ENCODE measurements at regions not wholly inside any gene's neighbourhood (a gene's known extent, or its start where the extent isn't known, plus 50 kb on each side); places are given as distances from the start of the nearest gene placed in this dataset.

DNA sequence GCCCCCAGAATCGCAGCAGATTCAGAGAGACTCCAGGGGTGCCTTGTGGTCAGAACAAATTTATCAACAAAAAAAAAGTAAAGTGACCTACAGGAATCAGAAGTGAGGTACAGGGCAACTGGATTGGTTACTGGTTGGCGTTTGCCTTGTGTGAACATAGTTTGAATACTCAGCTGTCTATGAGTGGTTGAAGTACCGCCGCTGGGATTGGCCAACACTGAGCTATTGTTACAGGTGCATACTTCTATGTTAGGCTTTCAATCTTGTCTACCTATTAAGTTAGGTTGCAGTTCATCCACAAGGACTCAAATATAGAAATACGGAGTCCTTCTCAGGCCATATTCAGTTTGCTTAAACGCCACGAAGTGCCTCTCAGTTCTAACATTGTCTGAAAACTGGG lies 993.5 kb upstream of the PRKX start:
- in situ Hi-C loops (cut with MboI) (no loop called here), intact Hi-C loops (cut with micrococcal nuclease; ENCODE audit: unreplicated experiment) (no loop called here)
- H3K36me3 ChIP-seq (ENCODE audit: control insufficient read depth in 2 of 2, insufficient read depth in 2 of 2, low read length in 1 of 2): no peaks in the 10 kb centered on the region
- no peak; the same call in 2 of the 3 replicates for ATAC-seq
- H3K27me3 ChIP-seq (replicated peaks in 1 of 2; ENCODE audit: control insufficient read depth in 2 of 2, insufficient read depth in 2 of 2, low read length in 1 of 2): no peaks in the 10 kb centered on the region
- no peak for DNase-seq (ENCODE audit: low read depth, low spot score)
- ChIA-PET RAD21 (ENCODE audit: unreplicated experiment) (no interaction called here), POLR2A (no interaction called here), SMC1A (ENCODE audit: uncharacterized antibody, unreplicated experiment) (no interaction called here), CTCF (no interaction called here)
- no peak overlapping the region for H3K27ac ChIP-seq (ENCODE audit: control insufficient read depth, insufficient read depth)
- 44% methylated on average over 7 of the region's 7 CpGs for WGBS (ENCODE audit: insufficient coverage, insufficient replicate concordance, low lambda C conversion rate, missing lambda C conversion rate)
- no peaks in the 10 kb centered on the region for H3K4me1 ChIP-seq (ENCODE audit: control insufficient read depth, insufficient read depth, low read length)
- no peaks in the 10 kb centered on the region; the same call in 2 of the 3 replicates for H3K9me3 ChIP-seq (replicated peaks; ENCODE audit: control insufficient read depth, insufficient read depth, low read length)
- no peak for FAIRE-seq
- no peaks in the 10 kb centered on the region for H3K79me2 ChIP-seq (ENCODE audit: control insufficient read depth, insufficient read depth, low read length)
- H2AFZ ChIP-seq (ENCODE audit: control insufficient read depth, low read depth, low read length): no peak overlapping the region
- H3K4me3 ChIP-seq: no peak overlapping the region
- no peak overlapping the region for H3K9ac ChIP-seq (ENCODE audit: control insufficient read depth, insufficient read depth, low read length)
- TF ChIP-seq ZBTB33 (IDR thresholded peaks at IDR 0.05) (no peak), CREB1 (IDR thresholded peaks at IDR 0.05; ENCODE audit: low read depth) (no peak), MYC (IDR thresholded peaks at IDR 0.05; ENCODE audit: insufficient read depth, insufficient read length, insufficient replicate concordance, low read length, severe bottlenecking) (no peak)
- H4K20me1 ChIP-seq (ENCODE audit: control insufficient read depth, insufficient read depth): no peaks in the 10 kb centered on the region
- no peak overlapping the region for H3K4me2 ChIP-seq (ENCODE audit: control insufficient read depth, insufficient read depth)
- BruUV-seq (replicated peaks): no TSS peak

DNA sequence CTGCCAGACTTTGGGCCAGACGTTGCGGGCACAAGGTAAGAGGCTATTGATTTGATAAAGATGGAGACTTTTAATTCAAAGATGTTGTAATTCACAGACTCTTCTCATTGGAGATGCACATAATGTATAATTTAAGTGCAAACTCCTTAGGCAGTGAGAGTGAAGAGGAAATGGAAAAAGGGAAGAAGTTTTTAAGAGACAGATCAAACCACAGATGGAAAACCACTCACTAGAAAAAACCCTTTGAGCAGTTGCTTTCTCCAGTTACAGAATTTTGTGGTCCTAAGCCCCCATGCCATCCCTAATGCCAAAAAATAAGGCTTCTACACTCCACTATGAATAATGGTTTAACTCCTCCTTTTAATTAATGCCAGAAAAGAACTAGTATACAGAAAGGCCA lies 977.1 kb upstream of the PRKX start:
- WGBS (ENCODE audit: insufficient coverage, insufficient replicate concordance, low lambda C conversion rate, missing lambda C conversion rate): 88% methylated on average over 2 of the region's 2 CpGs
- Histone ChIP-seq H3K9me3 (replicated peaks; ENCODE audit: control insufficient read depth, insufficient read depth, low read length) (no peaks in the 10 kb centered on the region), H3K36me3 (ENCODE audit: control insufficient read depth in 2 of 2, insufficient read depth in 2 of 2, low read length in 1 of 2) (no peaks in the 10 kb centered on the region), H2AFZ (ENCODE audit: control insufficient read depth, low read depth, low read length) (no peak overlapping the region), H3K4me1 (ENCODE audit: control insufficient read depth, insufficient read depth, low read length) (no peaks in the 10 kb centered on the region), H4K20me1 (ENCODE audit: control insufficient read depth, insufficient read depth) (no peaks in the 10 kb centered on the region), H3K4me2 (ENCODE audit: control insufficient read depth, insufficient read depth) (no peak overlapping the region), H3K4me3 (no peak overlapping the region), H3K27ac (ENCODE audit: control insufficient read depth, insufficient read depth) (no peak overlapping the region), H3K9ac (ENCODE audit: control insufficient read depth, insufficient read depth, low read length) (no peak overlapping the region), H3K79me2 (ENCODE audit: control insufficient read depth, insufficient read depth, low read length) (no peaks in the 10 kb centered on the region), H3K27me3 (replicated peaks in 1 of 2; ENCODE audit: control insufficient read depth in 2 of 2, insufficient read depth in 2 of 2, low read length in 1 of 2) (no peaks in the 10 kb centered on the region)
- intact Hi-C loops (cut with micrococcal nuclease; ENCODE audit: unreplicated experiment): no loop called here
- POLR2A ChIA-PET: no interaction called here
- no peak for FAIRE-seq
- no peak for ATAC-seq
- no peak for DNase-seq (ENCODE audit: low read depth, low spot score)
- SMC1A ChIA-PET (ENCODE audit: uncharacterized antibody, unreplicated experiment): no interaction called here
- TF ChIP-seq, protein P1, sequence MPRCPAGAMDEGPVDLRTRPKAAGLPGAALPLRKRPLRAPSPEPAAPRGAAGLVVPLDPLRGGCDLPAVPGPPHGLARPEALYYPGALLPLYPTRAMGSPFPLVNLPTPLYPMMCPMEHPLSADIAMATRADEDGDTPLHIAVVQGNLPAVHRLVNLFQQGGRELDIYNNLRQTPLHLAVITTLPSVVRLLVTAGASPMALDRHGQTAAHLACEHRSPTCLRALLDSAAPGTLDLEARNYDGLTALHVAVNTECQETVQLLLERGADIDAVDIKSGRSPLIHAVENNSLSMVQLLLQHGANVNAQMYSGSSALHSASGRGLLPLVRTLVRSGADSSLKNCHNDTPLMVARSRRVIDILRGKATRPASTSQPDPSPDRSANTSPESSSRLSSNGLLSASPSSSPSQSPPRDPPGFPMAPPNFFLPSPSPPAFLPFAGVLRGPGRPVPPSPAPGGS (IDR thresholded peaks at IDR 0.05; ENCODE audit: borderline replicate concordance, insufficient read depth, low read depth, low read length, poor library complexity, severe bottlenecking): no peak
- TF ChIP-seq EED (IDR thresholded peaks at IDR 0.05; ENCODE audit: low read depth) (no peak), CBX3 (IDR thresholded peaks at IDR 0.05; ENCODE audit: borderline replicate concordance, low read depth) (no peak), PAX5 (IDR thresholded peaks at IDR 0.05; ENCODE audit: borderline replicate concordance, low read depth, low read length) (no peak), IKZF2 (IDR thresholded peaks at IDR 0.05) (no peak), KAT2A (conservative IDR thresholded peaks at IDR 0.05; ENCODE audit: control insufficient read depth, low read depth, low read length) (no peak), NRF1 (conservative IDR thresholded peaks at IDR 0.05; ENCODE audit: low read depth, low read length) (no peak), HDAC2 (IDR thresholded peaks at IDR 0.05) (no peak), POLR2A (IDR thresholded peaks at IDR 0.05; ENCODE audit: low read depth, low read length) (no peak), SREBF2 (IDR thresholded peaks at IDR 0.05; ENCODE audit: low read length) (no peak)
- TF ChIP-seq, protein P2, sequence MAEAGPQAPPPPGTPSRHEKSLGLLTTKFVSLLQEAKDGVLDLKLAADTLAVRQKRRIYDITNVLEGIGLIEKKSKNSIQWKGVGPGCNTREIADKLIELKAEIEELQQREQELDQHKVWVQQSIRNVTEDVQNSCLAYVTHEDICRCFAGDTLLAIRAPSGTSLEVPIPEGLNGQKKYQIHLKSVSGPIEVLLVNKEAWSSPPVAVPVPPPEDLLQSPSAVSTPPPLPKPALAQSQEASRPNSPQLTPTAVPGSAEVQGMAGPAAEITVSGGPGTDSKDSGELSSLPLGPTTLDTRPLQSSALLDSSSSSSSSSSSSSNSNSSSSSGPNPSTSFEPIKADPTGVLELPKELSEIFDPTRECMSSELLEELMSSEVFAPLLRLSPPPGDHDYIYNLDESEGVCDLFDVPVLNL (IDR thresholded peaks at IDR 0.05; ENCODE audit: low read depth, low read length): no peak
- in situ Hi-C loops (cut with MboI): no loop called here
- RAD21 ChIA-PET (ENCODE audit: unreplicated experiment): no interaction called here
- BruUV-seq (replicated peaks): no TSS peak
- CTCF ChIA-PET: interaction anchor here (1.5 kb wide), 1 partner anchor 10 kb away, joined by 3 read pairs; no protein-coding TSS in a partner anchor

Data from GM12878 (cell line).